IMR-90 (cell line): ENCODE measurements at regions not wholly inside any gene's neighbourhood (a gene's known extent, or its start where the extent isn't known, plus 50 kb on each side); places are given as distances from the start of the nearest gene placed in this dataset.
A peak's percentile ranks its signal among the peaks of the same experiment; 100 is the strongest.

Experiments
- ATAC-seq: fragments of 200-7000 bp; cut with Tn5 transposase; 2 replicates; pipeline ENCODE4 v1.9.1; 2020; ENCODE audit warnings: low read depth, mild to moderate bottlenecking, moderate library complexity
- BruUV-seq: library from RNA; stranded (reverse); fragments of 400-500 nt; replicated peaks from 2 replicates; lab custom pipeline; 2021; lab: Mats Ljungman, UMichigan
- CTCF ChIA-PET: fragments of 300-600 bp; formaldehyde crosslinking; extraction: SDS; loops from one replicate; lab custom pipeline; 2021; ENCODE audit warnings: antibody characterized with exemption; lab: Yijun Ruan, JAX
- POLR2A ChIA-PET: fragments of 300-600 bp; sonication (Branson Sonifier 250); formaldehyde crosslinking; loops from one replicate; lab custom pipeline; 2022; ENCODE audit warnings: antibody characterized with exemption; ENCODE audit not compliant: unreplicated experiment; lab: Charles Lee
- DNase-seq: peaks from one replicate; pipeline ENCODE4 v3.0.0; 2013
- H2AFZ ChIP-seq: replicated peaks from 2 replicates; pipeline ENCODE3; 2013; ENCODE audit warnings: low read length, mild to moderate bottlenecking; ENCODE audit not compliant: poor library complexity
- H2AK5ac ChIP-seq: 2 replicates; pipeline ENCODE4 v1.6.1; 2013; ENCODE audit warnings: low read depth, low read length, inconsistent platforms
- H2AK9ac ChIP-seq: replicated peaks from 2 replicates; pipeline ENCODE3; 2013; ENCODE audit warnings: mild to moderate bottlenecking, low read depth, low read length, moderate library complexity; ENCODE audit not compliant: poor library complexity
- H2BK120ac ChIP-seq: 2 replicates; pipeline ENCODE4 v1.6.1; 2013; ENCODE audit warnings: low read depth, low read length, inconsistent platforms
- H2BK15ac ChIP-seq: 3 replicates; pipeline ENCODE4 v1.6.1; 2013; ENCODE audit warnings: low read depth, low read length, inconsistent platforms
- H2BK20ac ChIP-seq: 2 replicates; pipeline ENCODE4 v1.6.1; 2013; ENCODE audit warnings: low read depth, mild to moderate bottlenecking, inconsistent platforms, low read length, moderate library complexity
- H2BK5ac ChIP-seq: 2 replicates; pipeline ENCODE4 v1.6.1; 2013; ENCODE audit warnings: mild to moderate bottlenecking, low read depth, low read length, inconsistent platforms; ENCODE audit not compliant: poor library complexity, severe bottlenecking
- H3K14ac ChIP-seq: replicated peaks from 2 replicates; pipeline ENCODE4 v1.6.1; 2013; ENCODE audit warnings: low read depth, low read length, inconsistent platforms
- H3K18ac ChIP-seq: 2 replicates; pipeline ENCODE4 v1.6.1; 2013; ENCODE audit warnings: low read depth, low read length, control low read depth
- H3K23ac ChIP-seq: 2 replicates; pipeline ENCODE4 v1.6.1; 2013; ENCODE audit warnings: low read depth, low read length, inconsistent platforms
- H3K27ac ChIP-seq: 2 replicates; pipeline ENCODE4 v1.5.1; 2013; ENCODE audit warnings: mild to moderate bottlenecking, control low read depth, low read length; ENCODE audit not compliant: insufficient read depth
- H3K27me3 ChIP-seq: 2 replicates; pipeline ENCODE4 v1.6.1; 2013; ENCODE audit warnings: low read length; ENCODE audit not compliant: control insufficient read depth, insufficient read depth
- H3K36me3 ChIP-seq: 2 replicates; pipeline ENCODE4 v1.6.1; 2013; ENCODE audit warnings: low read length, mixed read lengths; ENCODE audit not compliant: control insufficient read depth, insufficient read depth
- H3K4ac ChIP-seq: 2 replicates; pipeline ENCODE4 v1.6.1; 2013; ENCODE audit warnings: low read depth, low read length, inconsistent platforms
- H3K4me1 ChIP-seq: 2 replicates; pipeline ENCODE4 v1.6.1; 2013; ENCODE audit warnings: low read length, mixed read lengths; ENCODE audit not compliant: control insufficient read depth, insufficient read depth
- H3K4me2 ChIP-seq: 2 replicates; pipeline ENCODE4 v1.6.1; 2013; ENCODE audit warnings: low read depth, mild to moderate bottlenecking, control low read depth, low read length, moderate library complexity
- H3K4me3 ChIP-seq: 2 replicates; pipeline ENCODE4 v1.5.1; 2013; ENCODE audit warnings: low read depth, mild to moderate bottlenecking, control low read depth, low read length, moderate library complexity; ENCODE audit not compliant: insufficient read depth
- H3K56ac ChIP-seq: 2 replicates; pipeline ENCODE4 v1.6.1; 2013; ENCODE audit warnings: low read length, inconsistent platforms; ENCODE audit not compliant: insufficient read depth; ENCODE audit errors: extremely low read depth
- H3K79me1 ChIP-seq, 2 experiments: 2 replicates each; pipeline ENCODE4 v1.6.1; 2013; ENCODE audit warnings: low read length in 2 of 2, inconsistent platforms in 1 of 2, low read depth in 1 of 2
- H3K9ac ChIP-seq: 2 replicates; pipeline ENCODE4 v1.6.1; 2013; ENCODE audit warnings: low read depth, low read length, control low read depth
- H3K9me1 ChIP-seq: 2 replicates; pipeline ENCODE4 v1.6.1; 2013; ENCODE audit warnings: low read length, inconsistent platforms; ENCODE audit not compliant: insufficient read depth
- H3K9me3 ChIP-seq: 2 replicates; pipeline ENCODE4 v1.6.1; 2013; ENCODE audit warnings: low read length; ENCODE audit not compliant: control insufficient read depth, insufficient read depth
- H4K20me1 ChIP-seq: 2 replicates; pipeline ENCODE4 v1.6.1; 2013; ENCODE audit warnings: low read length, inconsistent platforms; ENCODE audit not compliant: insufficient read depth
- H4K5ac ChIP-seq: 2 replicates; pipeline ENCODE4 v1.6.1; 2013; ENCODE audit warnings: mild to moderate bottlenecking, low read depth, low read length, control low read depth
- H4K8ac ChIP-seq, 2 experiments: 2 replicates each; pipeline ENCODE4 v1.6.1; 2013; ENCODE audit warnings: low read depth in 2 of 2, low read length in 2 of 2, control low read depth in 1 of 2, inconsistent platforms in 1 of 2
- H4K91ac ChIP-seq: 2 replicates; pipeline ENCODE4 v1.6.1; 2013; ENCODE audit warnings: low read depth, low read length, inconsistent platforms; ENCODE audit not compliant: insufficient read depth
- CTCF ChIP-seq: conservative IDR thresholded peaks from 2 replicates; pipeline ENCODE4 v1.5.1; 2012; ENCODE audit warnings: mild to moderate bottlenecking, low read depth, low read length, improper control_type of control experiment
- RFX5 ChIP-seq: IDR thresholded peaks from 2 replicates; pipeline ENCODE4 v1.8.0; 2012; ENCODE audit warnings: low read depth, mild to moderate bottlenecking, low read length, moderate library complexity
- WGBS, 2 experiments: methylation state at CpG; one replicate each; pipeline versions ENCODE4 v1.1.5 to v1.1.7; 2013; ENCODE audit warnings: missing lambda C conversion rate in 2 of 2; ENCODE audit not compliant: insufficient read length in 1 of 2; ENCODE audit errors: extremely low coverage in 2 of 2; 5-methylcytosine and 5-hydroxymethylcytosine counted together
- dilution Hi-C: fragments of 300-500 bp; cut with HindIII; formaldehyde crosslinking; loops from one replicate; pipeline ENCODE4 v1.14.3; 2018; ENCODE audit warnings: low sequenced_read_pairs; ENCODE audit not compliant: unreplicated experiment
- in situ Hi-C: fragments of 300-500 bp; cut with MboI; formaldehyde crosslinking; loops from 3 replicates; pipeline ENCODE4 v1.14.3; 2019; ENCODE audit warnings: low sequenced_read_pairs, inconsistent platforms, mixed read lengths
- intact Hi-C: fragments of 100-400 bp; cut with micrococcal nuclease; formaldehyde crosslinking; loops from 2 replicates; pipeline ENCODE4 v1.10.0; 2022

GRCh38 chr5:167049043-167049663, 1242.3 kb upstream of the WWC1 start:
- no peak overlapping the region for H3K27ac ChIP-seq

More at GRCh38 chr5:167049043-167049663, 1242.3 kb upstream of the WWC1 start:
- H3K9ac ChIP-seq: no peak overlapping the region
- H4K20me1 ChIP-seq: no peaks in the 10 kb centered on the region
- dilution Hi-C loops: no loop called here
- no peak overlapping the region for H3K56ac ChIP-seq
- no CpG with 5 or more reads among the region's 7 CpGs for WGBS, 2 experiments
- H3K4me3 ChIP-seq: no peak overlapping the region
- no peak overlapping the region for H4K91ac ChIP-seq
- ATAC-seq (no peak), DNase-seq (no peak)
- H2BK5ac ChIP-seq: no peak overlapping the region
- ChIA-PET POLR2A (no interaction called here), CTCF (interaction anchor here (0.6 to 0.7 kb wide), 2 partner anchors 10 to 414 kb away, joined by 3 read pairs; no protein-coding TSS in a partner anchor)
- no peak overlapping the region for H2AFZ ChIP-seq
- H3K18ac ChIP-seq: no peak overlapping the region
- H3K79me1 ChIP-seq: no peaks in the 10 kb centered on the region
- no peak overlapping the region for H2AK5ac ChIP-seq
- H3K36me3 ChIP-seq: no peaks in the 10 kb centered on the region
- no peaks in the 10 kb centered on the region for H3K27me3 ChIP-seq
- no peak overlapping the region for H2BK120ac ChIP-seq
- no peak overlapping the region for H4K8ac ChIP-seq
- H3K9me3 ChIP-seq: peaks cover 4% of the 10 kb centered on the region
- H3K4me1 ChIP-seq: no peaks in the 10 kb centered on the region
- H2AK9ac ChIP-seq: no peak overlapping the region
- H3K14ac ChIP-seq: no peak overlapping the region
- BruUV-seq: no TSS peak
- in situ Hi-C loops: no loop called here
- no peak overlapping the region for H2BK15ac ChIP-seq
- H3K4me2 ChIP-seq: no peak overlapping the region
- no peak overlapping the region for H2BK20ac ChIP-seq
- TF ChIP-seq RFX5 (no peak), CTCF (0 out of 2 replicates have a peak, but pooled peaks have one; percentile 2)
- intact Hi-C loops: no loop called here
- no peak overlapping the region for H3K4ac ChIP-seq
- H3K23ac ChIP-seq: no peak overlapping the region
- no peak overlapping the region for H4K5ac ChIP-seq
- H3K9me1 ChIP-seq: no peaks in the 10 kb centered on the region
